GM19351 (cell line): ENCODE measurements at regions not wholly inside any gene's neighbourhood (a gene's known extent, or its start where the extent isn't known, plus 50 kb on each side); places are given as distances from the start of the nearest gene placed in this dataset.

ENCODE experiments used
- ATAC-seq: cut with Tn5 transposase; IDR thresholded peaks from one replicate; pipeline ENCODE4 v1.9.1; 2021; ENCODE audit warnings: mild to moderate bottlenecking, moderate library complexity; ENCODE audit not compliant: unreplicated experiment

DNA sequence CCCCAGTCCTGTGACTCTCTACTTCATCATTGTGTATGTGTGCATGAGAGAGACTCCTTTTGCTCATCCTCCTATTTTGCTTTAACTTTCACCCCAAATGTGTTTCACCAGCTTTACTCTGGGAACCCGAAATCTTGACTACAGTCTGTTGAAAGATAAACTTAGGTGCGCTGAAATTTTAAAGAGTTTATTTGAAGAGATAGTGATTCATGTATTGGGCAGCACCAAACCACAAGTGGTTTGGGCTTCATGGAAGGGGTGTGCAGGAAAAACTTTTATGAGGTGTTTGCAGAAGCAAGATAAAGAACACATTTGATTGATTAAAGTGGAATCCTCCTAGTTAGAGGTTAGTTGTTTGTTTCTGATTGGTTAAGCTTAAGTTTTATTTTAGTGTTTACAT is 50.8 kb upstream of the RFC3 start:
- ATAC-seq = no peak
